Fibroblast of lung (primary cell): ENCODE measurements at regions not wholly inside any gene's neighbourhood (a gene's known extent, or its start where the extent isn't known, plus 50 kb on each side); places are given as distances from the start of the nearest gene placed in this dataset.

Experiments
- CTCF ChIP-seq, 2 donors: IDR thresholded peaks in 1 of 2; conservative IDR thresholded peaks in 1 of 2; 1 replicate in 1 of 2; 2 replicates in 1 of 2; pipeline ENCODE4 v1.5.1; 2011 to 2012; ENCODE audit warnings: low read length in 2 of 2, control low read depth in 1 of 2, inconsistent platforms in 1 of 2, low read depth in 1 of 2, mild to moderate bottlenecking in 1 of 2
- EZH2 ChIP-seq: IDR thresholded peaks from 2 replicates; pipeline ENCODE4 v1.5.1; 2012; ENCODE audit warnings: low read length, control low read depth, mild to moderate bottlenecking; ENCODE audit errors: missing control alignments

GRCh38 chr4:146099585-146099984 is 75.9 kb upstream of the LSM6 start:
- TF ChIP-seq EZH2: no peak
- no peak for TF ChIP-seq CTCF (conservative IDR thresholded peaks at IDR 0.05 in 1 of 2, IDR thresholded peaks at IDR 0.05 in 1 of 2; ENCODE audit: low read depth in 1 of 2, low read length in 2 of 2)
